Kidney (tissue), 13 donors: ENCODE measurements at regions not wholly inside any gene's neighbourhood (a gene's known extent, or its start where the extent isn't known, plus 50 kb on each side); places are given as distances from the start of the nearest gene placed in this dataset.

ENCODE experiments used
- DNase-seq, 5 donors: peaks; one replicate each; pipeline ENCODE4 v3.0.0-alpha.2; 2013 to 2020
- FAIRE-seq: peaks from 2 replicates; lab custom pipeline; 2012; peaks lifted over from hg19 to GRCh38; lab: Jason Lieb, UNC
- H3K27ac ChIP-seq, 2 donors: one replicate each; pipeline ENCODE4 v1.7.0; 2013; ENCODE audit warnings: low read depth in 2 of 2, low read length in 2 of 2, inconsistent platforms in 1 of 2
- H3K27me3 ChIP-seq: one replicate; pipeline ENCODE4 v1.7.1; 2013; ENCODE audit warnings: low read length, inconsistent platforms; ENCODE audit not compliant: control insufficient read depth, insufficient read depth
- H3K36me3 ChIP-seq, 3 donors: one replicate each; pipeline versions ENCODE4 v1.7.0 to v1.7.1; 2013; ENCODE audit warnings: low read length in 3 of 3, control low read depth in 1 of 3, inconsistent platforms in 1 of 3; ENCODE audit not compliant: insufficient read depth in 3 of 3, control insufficient read depth in 2 of 3
- H3K4me1 ChIP-seq, 3 donors: one replicate each; pipeline versions ENCODE4 v1.7.0 to v1.7.1; 2013; ENCODE audit warnings: low read length in 3 of 3, inconsistent platforms in 1 of 3, low read depth in 1 of 3; ENCODE audit not compliant: control insufficient read depth in 2 of 3, insufficient read depth in 2 of 3
- H3K4me3 ChIP-seq, 3 donors: one replicate each; pipeline versions ENCODE4 v1.7.0 to v1.8.1; 2013; ENCODE audit warnings: low read length in 3 of 3, control low read depth in 1 of 3, inconsistent platforms in 1 of 3
- H3K9ac ChIP-seq, 3 donors: one replicate each; pipeline versions ENCODE4 v1.7.0 to v1.7.1; 2013; ENCODE audit warnings: low read length in 3 of 3, control low read depth in 1 of 3, inconsistent platforms in 1 of 3
- H3K9me3 ChIP-seq, 3 donors: one replicate each; pipeline versions ENCODE4 v1.7.0 to v1.7.1; 2013; ENCODE audit warnings: low read length in 3 of 3, control low read depth in 1 of 3, inconsistent platforms in 1 of 3; ENCODE audit not compliant: control insufficient read depth in 2 of 3, insufficient read depth in 1 of 3
- CTCF ChIP-seq: IDR thresholded peaks from 3 replicates; pipeline ENCODE4 v1.5.1; 2012; ENCODE audit warnings: mild to moderate bottlenecking, moderate library complexity, borderline replicate concordance; ENCODE audit not compliant: insufficient read depth; ENCODE audit errors: extremely low read depth
- intact Hi-C: fragments of 100-400 bp; cut with DNase I; formaldehyde crosslinking; loops from one replicate; pipeline ENCODE4 v1.11.1; 2022
- donor health status: control.
- donor health status: control.
- donor health status: control.
- donor health status: control.
- donor health status: control.
- donor health status: DM: yes; HTN: yes; CAD: no.
- donor health status: Normal renal cell carcinoma (clear cell type).

GRCh38 chr2:8297376-8298231 is 384.3 kb upstream of the ID2 start:
- TF ChIP-seq CTCF = no peak
- DNase-seq (no peak), FAIRE-seq (no peak)
- Histone ChIP-seq H3K4me1 (no peaks in the 10 kb centered on the region), H3K27me3 (no peaks in the 10 kb centered on the region), H3K4me3 (no peak overlapping the region), H3K36me3 (no peaks in the 10 kb centered on the region), H3K27ac (no peak overlapping the region), H3K9ac (no peak overlapping the region), H3K9me3 (no peaks in the 10 kb centered on the region)
- intact Hi-C loops = no loop called here

- FAIRE-seq = no peak
- H3K9ac ChIP-seq = no peak overlapping the region
- H3K4me1 ChIP-seq = no peaks in the 10 kb centered on the region
- intact Hi-C loops = no loop called here
- no peak for DNase-seq
- no peaks in the 10 kb centered on the region for H3K36me3 ChIP-seq
- no peak overlapping the region for H3K27ac ChIP-seq
- no peak for TF ChIP-seq CTCF
- H3K27me3 ChIP-seq = no peaks in the 10 kb centered on the region
- no peaks in the 10 kb centered on the region for H3K9me3 ChIP-seq
- H3K4me3 ChIP-seq = no peak overlapping the region
Observed at GRCh38 chr2:8298783-8299182, 383.1 kb upstream of the ID2 start.

GRCh38 chr2:8300216-8300615 is 381.6 kb upstream of the ID2 start:
- intact Hi-C loops = no loop called here
- no peak for TF ChIP-seq CTCF
- no peak for FAIRE-seq

More at GRCh38 chr2:8300216-8300615, 381.6 kb upstream of the ID2 start:
- no peak for DNase-seq
- Histone ChIP-seq H3K9me3 (no peaks in the 10 kb centered on the region), H3K9ac (no peak overlapping the region), H3K4me3 (no peak overlapping the region), H3K27me3 (no peaks in the 10 kb centered on the region), H3K36me3 (no peaks in the 10 kb centered on the region), H3K4me1 (no peaks in the 10 kb centered on the region), H3K27ac (no peak overlapping the region)
